Right forelimb (tissue), 1 donor: ENCODE measurements at regions not wholly inside any gene's neighbourhood (a gene's known extent, or its start where the extent isn't known, plus 50 kb on each side); places are given as distances from the start of the nearest gene placed in this dataset.
"Not testable (repeated sequence)": the region's sequence is repeated elsewhere in the genome, so short reads cannot be mapped to it uniquely, and the experiment has no call there.

ENCODE experiments used
- DNase-seq: peaks from one replicate; pipeline ENCODE4 v3.0.0-alpha.2; 2018

DNA sequence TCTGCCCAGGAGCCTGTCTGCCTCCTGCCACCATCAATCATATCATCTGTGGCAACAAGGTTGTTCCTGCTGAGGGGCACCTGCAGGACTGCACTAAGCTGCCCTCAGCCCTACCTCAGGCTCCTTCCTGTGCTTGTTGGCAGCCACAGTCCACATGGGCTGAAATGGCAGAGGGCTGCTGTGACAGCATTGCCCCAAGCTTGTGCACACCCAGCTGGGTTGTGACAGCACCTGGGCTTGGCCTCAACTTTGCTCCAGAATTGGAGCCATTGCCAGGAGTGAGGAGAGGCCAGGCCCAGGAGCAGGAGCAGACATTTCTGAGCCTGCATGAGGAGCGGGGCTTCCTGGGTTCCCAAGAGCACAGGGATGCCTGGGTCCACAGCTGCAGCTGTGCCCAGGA lies 340.9 kb upstream of the CHRM2 start:
- DNase-seq, result no peak

DNA sequence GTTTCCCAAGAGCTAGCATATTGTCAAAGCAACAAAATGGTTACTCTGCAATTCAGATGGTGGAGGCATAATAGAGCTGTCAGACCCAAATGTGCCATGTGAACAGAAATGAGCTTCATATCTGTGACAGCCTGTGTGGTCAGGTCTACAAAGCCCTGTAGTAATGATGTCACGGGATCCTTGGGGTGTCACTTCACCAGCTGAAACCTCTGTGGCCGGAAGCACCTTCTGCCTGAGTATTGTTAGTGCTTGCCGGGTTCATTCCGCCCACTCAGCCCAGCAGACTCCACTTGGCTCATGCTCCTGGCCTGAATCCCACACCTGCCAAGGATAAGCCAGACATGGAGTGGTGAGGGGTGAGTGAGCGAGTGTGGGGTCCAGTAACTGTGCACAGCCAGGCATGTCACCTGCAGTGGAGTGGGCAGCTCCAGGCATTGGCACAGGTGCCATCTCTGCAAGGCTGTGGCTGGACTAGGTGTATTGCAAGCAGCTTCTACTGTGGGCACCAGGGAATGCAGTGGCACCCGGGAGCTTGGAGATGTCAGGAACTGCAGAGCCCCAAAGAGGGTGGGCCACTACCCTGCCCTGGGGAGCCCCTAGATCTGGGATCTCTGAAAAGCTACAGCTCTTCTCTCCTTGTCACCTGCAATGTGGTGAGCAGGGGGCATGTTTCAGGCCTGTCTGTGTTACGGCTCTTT lies 341.9 kb upstream of the CHRM2 start:
- no peak for DNase-seq

DNA sequence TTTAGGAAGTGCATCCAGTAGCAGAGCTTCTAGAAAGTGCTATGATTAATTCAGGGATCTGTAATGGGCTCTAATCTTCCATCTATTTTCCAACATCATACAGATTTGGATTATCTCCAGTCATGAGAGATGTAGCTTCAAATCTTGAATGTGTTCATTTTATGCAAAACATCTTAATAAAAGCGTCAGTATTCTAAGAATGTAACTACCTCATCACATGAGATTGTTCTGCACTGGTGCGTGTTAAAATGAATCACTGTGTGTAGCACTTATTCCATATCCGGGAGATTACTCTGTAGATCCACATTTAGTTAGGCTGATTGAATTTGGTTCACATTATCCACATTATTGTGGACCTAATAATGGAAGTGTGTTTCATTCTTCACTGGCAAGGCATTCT lies 344.9 kb upstream of the CHRM2 start:
- DNase-seq, result no peak

DNA sequence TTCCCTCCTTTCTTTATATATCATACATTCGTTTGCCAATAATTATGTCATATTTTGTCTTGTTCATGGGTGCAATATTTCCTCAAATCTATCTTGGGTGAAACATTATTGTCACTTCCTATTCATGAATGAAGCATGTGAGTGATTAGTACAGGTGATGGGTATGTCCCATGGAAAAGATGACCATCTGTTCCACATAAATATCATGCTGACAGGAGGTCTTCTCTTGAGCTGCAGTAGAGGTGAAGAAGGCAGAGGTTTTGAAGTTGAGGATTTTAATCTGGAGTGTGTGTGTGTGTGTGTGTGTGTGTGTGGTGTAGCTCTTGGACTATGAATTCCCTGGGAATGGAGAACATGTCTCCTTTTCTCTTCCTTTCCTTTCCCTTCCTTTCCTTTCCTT lies 350.5 kb upstream of the CHRM2 start:
- DNase-seq, result no peak

DNA sequence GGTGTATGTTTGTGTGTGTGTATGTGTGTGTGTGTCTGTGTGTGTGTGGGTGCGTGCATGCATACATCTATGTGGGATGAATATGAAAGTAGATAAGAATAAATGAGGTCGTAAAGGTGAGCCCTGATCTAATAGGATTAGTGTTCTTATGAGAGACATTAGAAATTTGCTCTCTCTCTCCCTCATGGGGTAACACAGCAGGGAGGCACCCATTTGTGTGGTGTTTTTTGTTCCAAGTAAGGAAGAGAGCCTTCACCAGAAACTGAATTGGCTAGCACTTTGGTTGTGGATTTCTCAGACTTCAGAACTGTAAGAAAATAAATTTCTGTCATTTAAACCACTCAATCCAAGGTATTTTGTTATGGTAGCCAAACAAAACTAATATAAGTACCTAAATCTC lies 353.7 kb upstream of the CHRM2 start:
- DNase-seq, result no peak

DNA sequence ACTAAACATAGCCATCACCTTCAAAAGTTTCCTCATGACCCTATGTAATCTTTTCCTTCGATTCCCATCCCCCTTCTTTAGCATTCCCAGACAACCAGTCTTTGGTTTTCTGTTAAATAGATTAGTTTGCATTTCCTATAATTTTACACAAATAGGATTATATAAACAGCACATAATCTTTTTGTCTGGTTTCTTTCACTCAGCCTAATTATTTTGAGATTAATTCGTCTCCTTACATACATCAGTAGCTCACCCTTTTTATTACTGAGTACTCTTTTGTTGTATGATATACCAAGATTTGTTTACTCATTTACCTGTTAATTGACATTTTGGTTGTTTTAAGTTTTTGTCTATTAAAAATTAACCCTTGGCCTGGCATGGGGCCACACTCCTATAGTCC lies 354.7 kb upstream of the CHRM2 start:
- no peak for DNase-seq

DNA sequence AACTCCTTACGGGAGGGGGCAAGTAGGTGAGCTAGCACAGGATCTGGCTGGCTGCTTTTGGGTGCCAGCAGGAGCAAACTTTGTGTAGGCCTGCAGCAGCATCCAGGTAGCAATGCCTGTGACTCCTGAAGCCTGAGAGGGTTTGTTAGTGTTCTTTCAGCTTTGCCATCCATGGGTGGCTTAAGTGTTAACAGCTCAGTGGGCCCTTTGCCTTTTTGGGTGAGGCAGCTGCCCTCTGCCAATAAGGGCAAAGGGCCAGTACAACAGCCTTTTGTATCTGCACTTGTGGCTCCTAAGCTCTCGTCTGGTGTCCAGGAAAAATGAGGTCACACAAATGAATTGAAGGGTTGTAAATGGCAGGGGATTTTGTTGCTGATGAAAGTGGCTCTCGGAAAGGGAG lies 359.0 kb upstream of the CHRM2 start:
- no peak for DNase-seq

DNA sequence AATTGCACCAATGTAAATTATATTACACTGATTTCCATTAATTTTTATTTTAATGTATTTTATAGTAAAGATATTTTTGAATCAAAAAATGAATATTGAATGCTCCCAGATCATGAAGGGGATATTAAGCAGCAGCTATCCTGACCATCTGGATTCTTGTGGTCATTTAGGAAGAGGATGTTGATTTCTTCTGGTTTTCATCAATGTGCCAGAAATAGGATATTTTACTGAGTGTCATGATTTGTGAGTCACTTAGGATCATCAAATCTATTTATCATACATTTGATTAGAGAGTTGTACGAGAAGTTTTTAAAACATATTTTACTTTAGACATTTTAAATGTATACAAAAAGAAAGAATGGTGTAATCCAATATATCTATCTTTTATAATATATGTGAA lies 366.3 kb upstream of the CHRM2 start:
- DNase-seq, result no peak

DNA sequence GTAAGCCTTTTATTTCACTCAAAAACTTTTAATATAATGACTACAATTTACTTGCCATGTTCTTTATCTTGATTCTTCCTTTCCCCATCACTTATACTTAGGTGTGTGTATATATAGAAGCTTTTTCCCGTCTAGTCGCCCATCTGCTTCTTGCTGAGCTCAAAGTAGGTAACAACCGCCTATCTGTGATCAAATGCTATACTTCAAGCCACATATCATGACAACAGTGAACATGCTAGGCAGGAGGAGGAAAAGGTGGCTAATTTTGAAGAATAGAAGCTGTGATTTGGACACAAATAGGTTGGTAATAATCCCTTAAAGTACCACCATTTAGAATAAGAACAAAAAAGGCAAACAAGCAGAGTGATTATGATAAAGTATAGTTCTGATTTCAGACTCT lies 367.3 kb upstream of the CHRM2 start:
- DNase-seq, result no peak

DNA sequence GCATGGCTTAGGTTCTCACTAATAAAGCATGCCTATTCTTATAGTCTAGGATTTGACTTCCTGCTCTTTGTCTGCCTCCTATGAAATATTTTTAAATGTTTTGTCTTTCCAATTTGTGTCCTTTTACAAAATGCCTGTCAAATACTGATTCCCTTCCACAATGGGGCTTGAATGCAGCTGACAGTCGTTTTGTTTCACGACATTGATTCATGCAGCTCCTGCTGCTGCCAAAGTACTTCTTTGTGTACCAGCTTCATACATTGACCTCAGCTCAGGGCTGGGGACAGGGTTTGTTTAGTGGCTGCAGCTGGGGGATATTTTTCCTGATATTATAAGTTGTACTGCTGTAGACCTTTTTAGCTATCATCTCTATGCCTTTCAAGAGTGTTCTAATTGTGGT lies 371.9 kb upstream of the CHRM2 start:
- no peak for DNase-seq

DNA sequence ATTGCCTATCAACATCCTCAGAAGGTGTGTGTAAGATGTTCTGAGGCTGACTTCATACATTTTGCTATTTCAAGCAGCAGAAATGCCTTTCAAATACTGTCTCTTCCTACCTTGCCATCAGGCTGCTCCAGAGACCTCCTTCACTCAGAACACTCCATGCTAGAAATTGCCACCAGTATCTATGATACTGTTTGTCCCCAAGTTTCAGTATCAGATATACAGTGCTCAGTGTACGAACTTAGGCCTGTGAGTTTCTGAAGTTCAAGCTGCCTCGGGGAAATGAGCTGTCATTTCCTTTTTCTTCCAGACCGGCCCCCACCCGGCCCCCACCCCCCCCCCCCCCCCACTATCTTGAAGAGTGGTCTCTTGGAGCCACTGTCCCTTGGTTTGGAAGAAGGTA lies 373.4 kb upstream of the CHRM2 start:
- DNase-seq, result no peak

DNA sequence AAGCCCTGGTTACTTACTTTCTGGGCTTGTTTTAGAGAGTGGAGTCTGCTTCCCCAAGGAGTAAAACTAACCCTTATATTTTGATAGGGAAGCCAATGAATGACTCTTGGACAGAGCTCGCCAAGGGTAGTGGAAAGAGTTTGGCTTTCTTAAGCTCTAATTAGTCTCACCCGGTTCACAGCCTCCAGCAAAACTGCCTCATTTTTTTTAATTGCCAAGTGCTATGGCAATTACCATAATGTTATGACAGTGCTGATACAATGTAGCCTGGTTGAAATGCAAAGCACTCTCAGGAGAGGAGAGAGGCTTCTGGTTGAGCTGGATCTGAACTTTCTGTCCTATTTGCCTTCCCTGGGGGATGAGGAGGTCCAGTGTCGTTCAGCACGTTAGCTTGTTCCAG lies 376.1 kb upstream of the CHRM2 start:
- no peak for DNase-seq

DNA sequence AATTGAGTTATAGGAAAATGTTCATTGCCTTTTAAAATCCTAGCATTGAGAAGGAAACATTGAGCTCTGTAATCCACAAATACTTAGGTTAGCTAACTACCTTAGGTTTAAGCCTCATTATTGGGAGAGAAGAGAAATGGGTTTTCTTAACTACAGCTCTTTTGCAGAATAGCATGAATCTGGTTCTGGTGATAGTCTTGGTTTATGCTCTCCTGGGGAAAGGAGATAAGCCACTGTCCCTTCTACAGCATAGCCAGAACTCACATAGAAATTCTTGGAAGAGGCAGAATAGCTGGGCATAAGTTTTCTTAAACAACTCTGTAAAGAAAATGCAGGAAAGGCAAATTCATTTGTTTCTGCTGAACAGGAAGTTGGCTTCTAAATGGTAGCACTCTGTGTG lies 378.6 kb upstream of the CHRM2 start:
- DNase-seq, result no peak

DNA sequence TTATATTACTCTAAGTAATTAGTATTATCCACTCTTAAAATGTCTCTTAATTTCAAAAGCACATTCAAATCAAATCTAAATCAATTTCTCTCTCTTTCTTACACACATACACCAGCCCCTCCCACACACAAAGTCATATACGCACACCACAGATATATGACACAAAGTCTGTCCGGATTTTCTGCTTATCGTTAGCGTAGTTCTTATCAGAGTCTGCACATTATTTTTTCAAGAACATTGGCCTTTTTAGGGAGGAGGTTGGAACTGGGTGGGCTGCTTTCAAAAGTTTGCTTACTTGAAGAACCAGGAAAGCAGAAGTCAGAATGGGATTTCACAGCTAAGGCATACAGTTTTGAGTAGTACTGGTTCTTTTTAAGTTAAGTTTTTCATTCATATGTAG lies 387.6 kb upstream of the CHRM2 start:
- no peak for DNase-seq

DNA sequence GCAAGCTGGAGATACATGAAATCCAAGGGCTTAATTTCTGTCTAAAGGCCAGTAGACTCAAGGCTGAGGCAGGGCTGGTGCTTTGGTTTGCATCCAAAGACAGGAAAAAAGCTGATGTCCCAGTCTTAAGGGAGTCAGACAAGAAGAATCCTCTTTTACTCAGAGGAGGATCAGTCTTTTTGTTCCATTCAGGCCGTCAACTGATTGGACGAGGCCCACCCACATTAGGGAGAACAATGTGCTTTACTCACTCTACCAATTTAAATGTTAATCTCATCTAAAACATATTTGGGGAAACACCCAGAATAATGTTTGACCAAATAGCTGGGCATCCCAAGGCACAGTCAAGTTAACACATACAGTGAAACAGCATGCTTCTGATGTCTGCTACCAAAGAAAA lies 388.5 kb upstream of the CHRM2 start:
- no peak for DNase-seq

DNA sequence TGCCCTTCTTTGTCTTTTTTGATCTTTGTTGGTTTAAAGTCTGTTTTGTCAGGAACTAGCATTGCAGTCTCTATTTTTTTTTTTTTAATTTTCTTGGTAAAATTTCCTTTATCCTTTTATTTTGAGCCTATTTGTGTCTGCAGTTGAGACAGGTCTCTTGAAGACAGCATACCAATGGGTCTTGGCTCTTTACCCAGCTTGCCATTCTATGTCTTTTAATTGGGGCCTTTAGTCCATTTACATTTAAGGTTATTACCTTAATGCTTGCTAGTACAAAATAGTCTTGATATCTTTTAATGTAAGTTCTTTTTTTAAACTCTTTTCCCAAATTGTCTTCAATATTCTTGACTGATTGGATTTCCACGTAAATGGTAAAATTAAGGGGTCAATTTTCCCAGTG lies 398.3 kb upstream of the CHRM2 start:
- no peak for DNase-seq

DNA sequence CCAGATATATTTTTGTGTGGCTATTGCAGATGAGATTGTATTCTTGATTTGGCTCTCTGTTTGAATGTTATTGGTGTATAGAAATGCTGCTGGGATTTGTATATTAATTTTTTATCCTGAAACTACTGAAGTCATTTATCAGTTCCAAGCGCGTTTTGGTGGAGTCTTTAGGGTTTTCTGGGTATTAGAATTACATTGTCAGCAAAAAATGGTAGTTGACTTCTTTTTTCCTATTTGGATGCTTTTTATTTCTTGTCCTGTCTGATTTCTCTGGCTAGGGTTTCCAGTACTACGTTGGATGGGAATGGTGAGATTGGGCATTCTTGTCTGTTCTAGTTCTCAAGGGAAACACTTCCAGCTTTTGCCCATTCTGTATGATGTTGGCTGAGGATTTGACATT lies 415.5 kb upstream of the CHRM2 start:
- DNase-seq, result no peak

DNA sequence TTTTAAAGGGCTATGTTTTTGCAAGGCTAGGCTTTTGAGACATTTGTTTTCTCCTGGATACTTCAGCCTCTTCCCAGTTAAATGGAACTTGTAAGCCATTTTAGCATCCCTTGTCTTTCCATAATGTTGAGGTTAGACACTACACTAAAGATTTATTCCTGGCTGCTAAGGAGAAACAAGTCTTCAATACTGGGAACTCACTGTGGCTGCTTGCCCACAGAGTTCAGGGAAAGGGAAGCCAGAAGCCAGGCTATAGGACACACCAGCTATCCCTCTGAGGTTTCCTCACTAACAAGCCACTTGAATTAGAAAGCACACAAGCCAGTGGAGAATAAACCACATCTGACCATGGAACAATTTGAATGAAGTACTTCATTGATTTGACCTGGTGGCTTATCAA lies 421.7 kb upstream of the CHRM2 start:
- DNase-seq, result no peak

DNA sequence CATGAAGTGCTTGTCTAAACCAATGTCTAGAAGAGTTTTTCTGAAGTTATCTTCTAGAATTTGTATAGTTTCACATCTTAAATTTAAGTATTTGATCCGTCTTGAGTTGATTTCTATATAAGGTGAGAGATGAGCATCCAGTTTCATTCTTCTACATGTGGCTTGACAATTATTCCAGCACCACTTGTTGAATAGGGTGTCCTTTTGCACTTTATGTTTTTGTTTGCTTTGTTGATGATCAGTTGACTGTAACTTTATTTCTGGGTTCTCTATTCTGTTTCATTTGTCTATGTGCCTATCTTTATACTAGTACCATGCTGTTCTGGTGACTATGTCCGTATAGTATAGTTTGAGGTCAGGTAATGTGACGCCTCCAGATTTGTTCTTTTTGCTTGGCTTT lies 426.6 kb upstream of the CHRM2 start:
- DNase-seq, result no peak

DNA sequence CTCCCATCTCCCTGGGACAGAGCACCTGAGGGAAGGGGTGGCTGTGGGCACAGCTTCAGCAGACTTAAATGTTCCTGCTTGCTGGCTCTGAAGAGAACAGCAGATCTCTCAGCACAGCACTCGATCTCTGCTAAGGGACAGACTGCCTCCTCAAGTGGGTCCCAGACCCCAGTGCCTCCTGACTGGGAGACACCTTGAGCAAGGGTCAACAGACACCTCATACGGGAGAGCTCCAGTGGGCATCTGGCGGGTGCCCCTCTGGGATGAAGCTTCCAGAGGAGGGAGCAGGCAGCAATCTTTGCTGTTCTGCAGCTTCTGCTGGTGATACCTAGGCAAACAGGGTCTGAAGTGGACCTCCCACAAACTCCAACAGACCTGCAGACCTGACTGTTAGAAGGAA lies 436.7 kb upstream of the CHRM2 start:
- DNase-seq, result not testable (repeated sequence)

DNA sequence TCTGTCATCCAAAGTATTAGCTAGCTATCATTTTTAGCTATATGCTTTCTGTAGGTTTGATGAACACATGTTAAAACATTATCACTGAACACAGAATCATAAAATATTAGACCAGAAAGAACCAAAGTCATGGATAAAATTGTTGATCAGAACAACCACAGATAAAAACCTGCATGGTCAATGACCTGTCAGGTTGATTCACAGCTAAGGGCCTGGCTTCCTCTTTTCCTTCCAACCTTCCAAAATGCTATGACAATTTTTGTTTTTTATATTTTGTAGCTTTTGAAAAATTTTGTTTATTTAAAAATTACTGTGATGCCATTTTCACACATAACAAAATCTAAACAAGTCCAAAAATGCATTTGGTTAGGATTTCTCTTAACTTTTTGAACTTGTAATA lies 444.4 kb upstream of the CHRM2 start:
- DNase-seq, result no peak

DNA sequence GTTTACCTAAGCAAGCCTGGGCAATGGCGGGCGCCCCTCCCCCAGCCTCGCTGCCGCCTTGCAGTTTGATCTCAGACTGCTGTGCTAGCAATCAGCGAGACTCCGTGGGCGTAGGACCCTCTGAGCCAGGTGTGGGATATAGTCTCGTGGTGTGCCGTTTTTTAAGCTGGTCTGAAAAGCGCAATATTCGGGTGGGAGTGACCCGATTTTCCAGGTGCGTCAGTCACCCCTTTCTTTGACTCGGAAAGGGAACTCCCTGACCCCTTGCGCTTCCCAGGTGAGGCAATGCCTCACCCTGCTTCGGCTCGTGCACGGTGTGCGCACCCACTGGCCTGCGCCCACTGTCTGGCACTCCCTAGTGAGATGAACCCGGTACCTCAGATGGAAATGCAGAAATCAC lies 442.6 kb upstream of the MTPN start:
- DNase-seq, result not testable (repeated sequence)

DNA sequence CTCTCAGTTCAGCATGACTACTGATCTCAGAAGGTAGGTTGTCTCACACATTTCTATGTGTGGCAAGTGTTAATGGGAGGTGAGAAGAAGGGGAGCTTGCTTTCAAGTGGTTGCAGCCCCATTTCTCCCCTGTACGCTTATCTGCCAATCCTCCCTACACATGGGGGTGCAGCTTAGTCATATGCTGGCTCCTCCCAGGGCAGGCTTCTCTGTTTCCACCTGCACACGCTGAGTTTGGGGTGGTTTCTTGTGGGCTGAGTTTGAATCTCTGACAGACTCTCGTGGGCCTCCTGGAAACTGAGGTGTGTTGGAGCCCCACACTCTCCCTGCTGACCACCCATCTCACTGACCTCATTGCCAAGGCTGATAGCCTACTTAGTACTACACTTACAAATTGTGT lies 435.8 kb upstream of the MTPN start:
- no peak for DNase-seq

DNA sequence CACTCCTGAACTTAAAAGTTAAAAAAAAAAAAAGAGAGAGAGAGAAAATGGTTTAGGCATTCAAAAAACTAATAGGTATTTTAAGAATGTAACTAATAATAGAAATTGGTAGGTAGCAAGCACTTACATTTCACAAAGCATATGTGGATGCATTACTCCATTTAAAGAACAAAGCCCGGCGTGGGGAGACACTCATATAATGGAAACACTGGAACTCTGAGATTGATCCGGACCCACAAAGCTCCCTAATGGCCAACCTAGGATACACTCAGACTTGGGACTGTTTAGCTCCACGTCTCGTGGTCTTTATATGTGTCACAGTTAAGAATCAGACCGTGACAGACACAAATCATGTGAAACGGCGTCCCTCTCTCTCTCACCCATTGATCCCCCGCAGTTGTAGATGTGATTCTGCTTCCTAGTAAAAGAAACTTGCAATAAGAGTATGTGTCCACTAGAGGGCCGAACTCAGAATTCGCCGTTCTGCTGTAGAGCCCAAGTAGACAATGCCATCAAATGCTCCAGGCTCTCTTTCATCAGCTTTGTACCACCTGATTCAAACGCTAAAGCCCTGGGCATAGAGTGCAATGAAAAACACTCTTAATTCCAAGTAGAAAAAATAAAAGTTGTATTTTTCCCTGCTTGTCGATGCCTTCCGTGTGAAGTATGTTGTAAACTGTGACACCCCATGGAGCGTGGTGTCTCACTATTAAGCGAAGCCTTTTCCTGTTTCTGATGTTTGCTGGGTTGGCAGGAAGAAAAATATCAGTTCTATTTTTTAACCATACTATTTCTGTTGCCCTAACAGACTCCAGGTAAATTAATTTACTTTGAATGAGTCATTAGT lies 429.0 kb upstream of the MTPN start:
- peak; percentile 57 for DNase-seq

DNA sequence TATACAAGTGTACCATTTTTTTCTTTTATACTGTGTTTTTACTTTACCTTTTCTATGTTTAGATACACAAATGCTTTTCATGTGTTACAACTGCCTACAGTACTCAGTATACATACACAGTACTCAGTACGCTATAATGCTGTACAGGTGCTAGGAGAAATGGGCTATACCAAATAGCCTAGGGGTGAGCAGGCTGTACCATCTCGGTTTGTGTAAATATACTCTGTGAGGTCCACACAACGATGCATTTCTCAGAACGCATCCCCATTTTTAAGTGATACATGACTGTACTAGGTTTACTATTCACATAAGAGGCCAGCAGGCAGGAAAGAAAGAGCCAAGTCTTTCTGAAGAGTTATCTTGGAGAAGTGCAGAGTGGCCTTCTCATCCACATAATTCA lies 426.4 kb upstream of the MTPN start:
- no peak for DNase-seq
